ENCODE measurements at regions not wholly inside any gene's neighbourhood (a gene's known extent, or its start where the extent isn't known, plus 50 kb on each side); places are given as distances from the start of the nearest gene placed in this dataset.

GRCh38 chr6:11636121-11636520 lies 98.6 kb downstream of the TMEM170B start:
- ChIA-PET CTCF (ENCODE audit: partially characterized antibody) (interaction anchor here (1.7 to 1.8 kb wide), 2 partner anchors 8 to 11 kb away, joined by 5 read pairs; no protein-coding TSS in a partner anchor), POLR2A (ENCODE audit: partially characterized antibody) (no interaction called here)
- H4K5ac ChIP-seq (ENCODE audit: insufficient read length, low read depth, low read length), result no peak overlapping the region
- H3K9me3 ChIP-seq (ENCODE audit: insufficient read depth in 2 of 2, low read depth in 1 of 2, low read length in 1 of 2), result no peaks in the 10 kb centered on the region
- no peaks in the 10 kb centered on the region for H4K20me1 ChIP-seq (replicated peaks in 1 of 2; ENCODE audit: control insufficient read depth in 1 of 2, insufficient read depth in 2 of 2, low read length in 2 of 2)
- H3K4me1 ChIP-seq (replicated peaks in 1 of 4; ENCODE audit: control insufficient read depth in 3 of 4, insufficient read depth in 4 of 4, low read length in 3 of 4), result peaks cover 0 to 2% (median 0%) of the 10 kb centered on the region in 4 experiments; a peak in 1 of 7 replicates
- H4K8ac ChIP-seq (ENCODE audit: extremely low read depth, insufficient read depth, low read length), result no peak overlapping the region
- H3K27ac ChIP-seq (ENCODE audit: low read depth, low read length), result no peak overlapping the region
- H2BK120ac ChIP-seq (replicated peaks; ENCODE audit: low read depth, low read length), result no peak overlapping the region
- WGBS, 2 experiments (ENCODE audit: extremely low coverage in 1 of 2, insufficient coverage in 1 of 2, insufficient read length in 1 of 2, insufficient replicate concordance in 2 of 2, low coverage in 1 of 2, low lambda C conversion rate in 2 of 2, missing lambda C conversion rate in 1 of 2), result 93% methylated on average over 5 of the region's 5 CpGs; no CpG with 5 or more reads in 1 of the 2 experiments
- H2AFZ ChIP-seq (ENCODE audit: low read length), result peak overlapping the region; percentile 59; the same call in 1 of the 2 replicates
- no peak overlapping the region for H2AK5ac ChIP-seq (ENCODE audit: low read depth, low read length)
- H3K14ac ChIP-seq (ENCODE audit: insufficient read length), result no peak overlapping the region
- no peak overlapping the region for H4K91ac ChIP-seq (replicated peaks; ENCODE audit: insufficient read length, low read length)
- no peak overlapping the region for H3K23ac ChIP-seq (ENCODE audit: insufficient read length)
- no peaks in the 10 kb centered on the region for H3K79me2 ChIP-seq (ENCODE audit: control insufficient read depth in 1 of 2, insufficient read depth in 2 of 2, low read length in 2 of 2)
- no peak for FAIRE-seq
- no peak for TF ChIP-seq MAFK (IDR thresholded peaks at IDR 0.05; ENCODE audit: low read depth, low read length)
- TF ChIP-seq SRF (IDR thresholded peaks at IDR 0.05; ENCODE audit: low read depth, low read length), result no peak
- no peak for TF ChIP-seq SP1 (IDR thresholded peaks at IDR 0.05; ENCODE audit: low read depth, low read length)
- TF ChIP-seq CTBP2 (IDR thresholded peaks at IDR 0.05; ENCODE audit: borderline replicate concordance, insufficient read depth, insufficient read length, low read length), result no peak
- no peak for TF ChIP-seq MAX (IDR thresholded peaks at IDR 0.05)
- no peak for TF ChIP-seq TAF7 (optimal IDR thresholded peaks at IDR 0.05; ENCODE audit: borderline replicate concordance, low read depth, low read length)
- TF ChIP-seq TBP (IDR thresholded peaks at IDR 0.05; ENCODE audit: low read depth, low read length), result no peak
- TF ChIP-seq RXRA (IDR thresholded peaks at IDR 0.05; ENCODE audit: insufficient read depth, low read depth, low read length), result no peak
- no peak for TF ChIP-seq PHF8 (conservative IDR thresholded peaks at IDR 0.05; ENCODE audit: low read depth, low read length)
- TF ChIP-seq USF2 (IDR thresholded peaks at IDR 0.05; ENCODE audit: low read length), result no peak
- no peak for TF ChIP-seq RBBP5 (IDR thresholded peaks at IDR 0.05; ENCODE audit: borderline replicate concordance, low read depth, low read length)
- H3K18ac ChIP-seq (ENCODE audit: extremely low read depth, low read length), result no peak overlapping the region
- H3K23me2 ChIP-seq (ENCODE audit: low read depth, low read length), result no peaks in the 10 kb centered on the region
- H2BK5ac ChIP-seq (ENCODE audit: low read depth, low read length), result 0 out of 2 replicates have a peak overlapping the region, but pooled peaks have one; percentile 7
- no peaks in the 10 kb centered on the region for H3K36me3 ChIP-seq (ENCODE audit: control insufficient read depth in 2 of 4, insufficient read depth in 4 of 4, low read length in 3 of 4)
- no peak overlapping the region for H3K56ac ChIP-seq (replicated peaks; ENCODE audit: insufficient read length, low read depth, low read length)
- no peak overlapping the region for H2BK15ac ChIP-seq (ENCODE audit: low read length)
- no peak overlapping the region for H3K4me3 ChIP-seq (ENCODE audit: extremely low read depth in 1 of 4, insufficient read depth in 2 of 4, low read depth in 3 of 4, low read length in 4 of 4)
- H2BK12ac ChIP-seq (ENCODE audit: low read depth, low read length), result peak overlapping the region; percentile 68; the same call in 1 of the 2 replicates
- DNase-seq (ENCODE audit: low read depth in 1 of 2, low spot score in 2 of 2), result no peak
- 0 out of 2 replicates have a peak overlapping the region, but pooled peaks have one; percentile 21 for H2BK20ac ChIP-seq (ENCODE audit: low read length)
- no peaks in the 10 kb centered on the region for H3K79me1 ChIP-seq (ENCODE audit: low read depth, low read length)
- H3K9ac ChIP-seq (replicated peaks in 1 of 4; ENCODE audit: extremely low read depth in 1 of 4, low read depth in 3 of 4, low read length in 3 of 4), result no peak overlapping the region
- H3K4me2 ChIP-seq (ENCODE audit: insufficient read depth in 1 of 2, low read depth in 2 of 2, low read length in 2 of 2), result no peak overlapping the region
- no peak overlapping the region for H3K4ac ChIP-seq (replicated peaks; ENCODE audit: insufficient read length, low read depth, low read length)
- no peaks in the 10 kb centered on the region for H3K27me3 ChIP-seq (replicated peaks in 1 of 4; ENCODE audit: control insufficient read depth in 3 of 4, extremely low read depth in 1 of 4, insufficient read depth in 3 of 4, low read length in 3 of 4)

Measured in H1 (cell line).